ENCODE measurements at regions not wholly inside any gene's neighbourhood (a gene's known extent, or its start where the extent isn't known, plus 50 kb on each side); places are given as distances from the start of the nearest gene placed in this dataset.

DNA sequence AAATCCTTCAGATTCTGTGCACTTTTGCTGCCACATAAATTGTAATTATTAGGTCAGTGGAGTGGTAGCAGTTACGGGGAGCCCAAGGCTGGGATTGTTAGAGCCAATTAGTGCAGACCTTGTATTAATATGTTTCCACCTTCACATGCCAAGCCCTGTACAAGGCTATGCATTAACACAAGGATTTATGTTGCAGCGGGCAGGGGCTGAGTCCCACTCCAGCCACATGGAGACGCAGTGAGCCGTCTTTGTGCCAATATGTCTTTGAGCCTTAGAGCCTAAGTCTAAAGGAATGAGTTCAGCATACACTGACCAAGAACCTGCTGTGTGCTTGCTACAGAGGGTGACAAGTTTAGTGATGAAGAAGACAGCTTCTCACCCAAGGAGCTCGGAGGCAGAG, 238.2 kb downstream of the TSN start:
- TF ChIP-seq, protein P1, sequence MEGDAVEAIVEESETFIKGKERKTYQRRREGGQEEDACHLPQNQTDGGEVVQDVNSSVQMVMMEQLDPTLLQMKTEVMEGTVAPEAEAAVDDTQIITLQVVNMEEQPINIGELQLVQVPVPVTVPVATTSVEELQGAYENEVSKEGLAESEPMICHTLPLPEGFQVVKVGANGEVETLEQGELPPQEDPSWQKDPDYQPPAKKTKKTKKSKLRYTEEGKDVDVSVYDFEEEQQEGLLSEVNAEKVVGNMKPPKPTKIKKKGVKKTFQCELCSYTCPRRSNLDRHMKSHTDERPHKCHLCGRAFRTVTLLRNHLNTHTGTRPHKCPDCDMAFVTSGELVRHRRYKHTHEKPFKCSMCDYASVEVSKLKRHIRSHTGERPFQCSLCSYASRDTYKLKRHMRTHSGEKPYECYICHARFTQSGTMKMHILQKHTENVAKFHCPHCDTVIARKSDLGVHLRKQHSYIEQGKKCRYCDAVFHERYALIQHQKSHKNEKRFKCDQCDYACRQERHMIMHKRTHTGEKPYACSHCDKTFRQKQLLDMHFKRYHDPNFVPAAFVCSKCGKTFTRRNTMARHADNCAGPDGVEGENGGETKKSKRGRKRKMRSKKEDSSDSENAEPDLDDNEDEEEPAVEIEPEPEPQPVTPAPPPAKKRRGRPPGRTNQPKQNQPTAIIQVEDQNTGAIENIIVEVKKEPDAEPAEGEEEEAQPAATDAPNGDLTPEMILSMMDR (IDR thresholded peaks at IDR 0.05), result no peak
- no peak for TF ChIP-seq POLR2A (IDR thresholded peaks at IDR 0.05)

Measured in esophagus squamous epithelium (tissue), 4 donors.